ENCODE measurements at regions not wholly inside any gene's neighbourhood (a gene's known extent, or its start where the extent isn't known, plus 50 kb on each side); places are given as distances from the start of the nearest gene placed in this dataset.
"Not testable (repeated sequence)": the region's sequence is repeated elsewhere in the genome, so short reads cannot be mapped to it uniquely, and the experiment has no call there.

- H3K9me3 ChIP-seq: peaks cover 22% of the 10 kb centered on the region
- no peak overlapping the region for H3K4me2 ChIP-seq
- no peak overlapping the region for H2AFZ ChIP-seq (ENCODE audit: low read depth)
- WGBS (ENCODE audit: low lambda C conversion rate): 60% methylated on average over 1 of the region's 1 CpG
- ChIA-PET POLR2A (no interaction called here), CTCF (no interaction called here)
- no peak overlapping the region for H3K4me3 ChIP-seq (ENCODE audit: low read depth in 2 of 2, low read length in 1 of 2)
- H4K20me1 ChIP-seq (ENCODE audit: insufficient read depth): no peaks in the 10 kb centered on the region
- no peaks in the 10 kb centered on the region for H3F3A ChIP-seq (replicated peaks; ENCODE audit: insufficient read depth)
- H3K9ac ChIP-seq: no peak overlapping the region
- TF ChIP-seq JUND (IDR thresholded peaks at IDR 0.05) (no peak), GATA2 (CRISPR knock-in tag; IDR thresholded peaks at IDR 0.05) (no peak)
- no peaks in the 10 kb centered on the region for H3K79me2 ChIP-seq (ENCODE audit: insufficient read depth)
- H3K27me3 ChIP-seq (ENCODE audit: insufficient read depth): no peaks in the 10 kb centered on the region
- H3K36me3 ChIP-seq (replicated peaks in 1 of 2; ENCODE audit: control insufficient read depth in 1 of 2, insufficient read depth in 2 of 2, low read length in 1 of 2): no peaks in the 10 kb centered on the region
- H3K27ac ChIP-seq (ENCODE audit: low read depth in 2 of 2, low read length in 1 of 2): no peak overlapping the region
- H3K4me1 ChIP-seq (ENCODE audit: control insufficient read depth in 1 of 2, insufficient read depth in 2 of 2, low read depth in 1 of 2, low read length in 1 of 2): no peaks in the 10 kb centered on the region
- H3K9me2 ChIP-seq: no peaks in the 10 kb centered on the region
- DNase-seq: no peak
Observed at GRCh38 chr2:57408587-57408986, 638.0 kb upstream of the VRK2 start.

DNA sequence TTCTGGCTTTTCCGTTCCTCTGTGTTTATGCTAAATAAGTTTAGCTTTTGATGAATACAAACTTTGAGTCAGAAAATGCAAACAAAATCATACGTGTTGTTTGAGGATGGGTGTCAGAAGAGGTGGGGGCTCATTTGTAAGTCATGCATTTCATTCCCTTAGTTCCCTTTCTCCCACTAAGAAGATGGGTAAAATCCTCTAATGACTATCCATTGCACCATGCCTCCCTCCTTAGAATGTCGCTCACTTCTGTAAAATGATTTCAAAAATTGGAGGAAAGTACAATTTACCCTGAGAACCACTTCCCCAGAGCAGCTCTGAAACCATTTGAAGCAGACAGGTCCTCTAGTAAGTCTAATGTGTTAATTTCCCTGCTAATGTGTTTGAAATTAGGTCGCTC is 629.6 kb upstream of the VRK2 start:
- H4K20me1 ChIP-seq (ENCODE audit: insufficient read depth): no peaks in the 10 kb centered on the region
- 37% methylated on average over 4 of the region's 4 CpGs for WGBS (ENCODE audit: low lambda C conversion rate)
- POLR2A ChIA-PET: no interaction called here

DNA sequence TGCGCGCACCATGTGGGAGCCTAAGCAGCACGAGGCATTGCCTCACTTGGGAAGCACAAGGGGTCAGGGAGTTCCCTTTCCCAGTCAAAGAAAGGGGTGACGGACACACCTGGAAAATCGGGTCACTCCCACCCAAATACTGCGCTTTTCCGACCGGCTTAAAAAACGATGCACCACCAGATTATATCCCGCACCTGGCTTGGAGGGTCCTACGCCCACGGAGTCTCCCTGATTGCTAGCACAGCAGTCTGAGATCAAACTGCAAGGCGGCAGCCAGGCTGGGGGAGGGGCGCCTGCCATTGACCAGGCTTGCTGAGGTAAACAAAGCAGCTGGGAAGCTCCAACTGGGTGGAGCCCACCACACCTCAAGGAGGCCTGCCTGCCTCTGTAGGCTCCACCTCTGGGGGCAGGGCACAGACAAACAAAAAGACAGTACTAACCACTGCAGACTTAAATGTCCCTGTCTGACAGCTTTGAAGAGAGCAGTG is 627.7 kb upstream of the VRK2 start:
- H3K36me3 ChIP-seq (replicated peaks in 1 of 2; ENCODE audit: control insufficient read depth in 1 of 2, insufficient read depth in 2 of 2, low read length in 1 of 2); H2AFZ ChIP-seq (ENCODE audit: low read depth); H3K4me1 ChIP-seq (ENCODE audit: control insufficient read depth in 1 of 2, insufficient read depth in 2 of 2, low read depth in 1 of 2, low read length in 1 of 2); H3F3A ChIP-seq (replicated peaks; ENCODE audit: insufficient read depth); H3K9me2 ChIP-seq; POLR2A ChIA-PET; H3K9ac ChIP-seq; DNase-seq; H3K4me2 ChIP-seq; H3K79me2 ChIP-seq (ENCODE audit: insufficient read depth); CTCF ChIA-PET; H3K27ac ChIP-seq (ENCODE audit: low read depth in 2 of 2, low read length in 1 of 2); H3K27me3 ChIP-seq (ENCODE audit: insufficient read depth); H3K4me3 ChIP-seq (ENCODE audit: low read depth in 2 of 2, low read length in 1 of 2); H4K20me1 ChIP-seq (ENCODE audit: insufficient read depth); H3K9me3 ChIP-seq: not testable (repeated sequence)
- 19% methylated on average over 14 of the region's 14 CpGs for WGBS (ENCODE audit: low lambda C conversion rate)

More for the DNA sequence above, 629.6 kb upstream of the VRK2 start:
- Histone ChIP-seq H3K4me3 (ENCODE audit: low read depth in 2 of 2, low read length in 1 of 2) (no peak overlapping the region), H3K9me2 (no peaks in the 10 kb centered on the region; the same call in 1 of the 2 replicates), H3K27me3 (ENCODE audit: insufficient read depth) (no peaks in the 10 kb centered on the region), H3K4me2 (no peak overlapping the region), H3K9ac (no peak overlapping the region), H2AFZ (ENCODE audit: low read depth) (no peak overlapping the region), H3K79me2 (ENCODE audit: insufficient read depth) (no peaks in the 10 kb centered on the region), H3K27ac (ENCODE audit: low read depth in 2 of 2, low read length in 1 of 2) (no peak overlapping the region), H3K36me3 (replicated peaks in 1 of 2; ENCODE audit: control insufficient read depth in 1 of 2, insufficient read depth in 2 of 2, low read length in 1 of 2) (no peaks in the 10 kb centered on the region), H3K9me3 (peaks cover 15% of the 10 kb centered on the region), H3F3A (replicated peaks; ENCODE audit: insufficient read depth) (no peaks in the 10 kb centered on the region), H3K4me1 (ENCODE audit: control insufficient read depth in 1 of 2, insufficient read depth in 2 of 2, low read depth in 1 of 2, low read length in 1 of 2) (no peaks in the 10 kb centered on the region)
- TF ChIP-seq, protein P1, sequence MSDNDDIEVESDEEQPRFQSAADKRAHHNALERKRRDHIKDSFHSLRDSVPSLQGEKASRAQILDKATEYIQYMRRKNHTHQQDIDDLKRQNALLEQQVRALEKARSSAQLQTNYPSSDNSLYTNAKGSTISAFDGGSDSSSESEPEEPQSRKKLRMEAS (IDR thresholded peaks at IDR 0.05; ENCODE audit: low read depth): no peak
- TF ChIP-seq FOSL2 (IDR thresholded peaks at IDR 0.05; ENCODE audit: borderline replicate concordance, low read depth): no peak
- no peak for TF ChIP-seq CHD2 (IDR thresholded peaks at IDR 0.05; ENCODE audit: low read length, partially characterized antibody)
- no peak for TF ChIP-seq SIN3A (IDR thresholded peaks at IDR 0.05; ENCODE audit: borderline replicate concordance, low read depth, low read length)
- TF ChIP-seq, protein P2, sequence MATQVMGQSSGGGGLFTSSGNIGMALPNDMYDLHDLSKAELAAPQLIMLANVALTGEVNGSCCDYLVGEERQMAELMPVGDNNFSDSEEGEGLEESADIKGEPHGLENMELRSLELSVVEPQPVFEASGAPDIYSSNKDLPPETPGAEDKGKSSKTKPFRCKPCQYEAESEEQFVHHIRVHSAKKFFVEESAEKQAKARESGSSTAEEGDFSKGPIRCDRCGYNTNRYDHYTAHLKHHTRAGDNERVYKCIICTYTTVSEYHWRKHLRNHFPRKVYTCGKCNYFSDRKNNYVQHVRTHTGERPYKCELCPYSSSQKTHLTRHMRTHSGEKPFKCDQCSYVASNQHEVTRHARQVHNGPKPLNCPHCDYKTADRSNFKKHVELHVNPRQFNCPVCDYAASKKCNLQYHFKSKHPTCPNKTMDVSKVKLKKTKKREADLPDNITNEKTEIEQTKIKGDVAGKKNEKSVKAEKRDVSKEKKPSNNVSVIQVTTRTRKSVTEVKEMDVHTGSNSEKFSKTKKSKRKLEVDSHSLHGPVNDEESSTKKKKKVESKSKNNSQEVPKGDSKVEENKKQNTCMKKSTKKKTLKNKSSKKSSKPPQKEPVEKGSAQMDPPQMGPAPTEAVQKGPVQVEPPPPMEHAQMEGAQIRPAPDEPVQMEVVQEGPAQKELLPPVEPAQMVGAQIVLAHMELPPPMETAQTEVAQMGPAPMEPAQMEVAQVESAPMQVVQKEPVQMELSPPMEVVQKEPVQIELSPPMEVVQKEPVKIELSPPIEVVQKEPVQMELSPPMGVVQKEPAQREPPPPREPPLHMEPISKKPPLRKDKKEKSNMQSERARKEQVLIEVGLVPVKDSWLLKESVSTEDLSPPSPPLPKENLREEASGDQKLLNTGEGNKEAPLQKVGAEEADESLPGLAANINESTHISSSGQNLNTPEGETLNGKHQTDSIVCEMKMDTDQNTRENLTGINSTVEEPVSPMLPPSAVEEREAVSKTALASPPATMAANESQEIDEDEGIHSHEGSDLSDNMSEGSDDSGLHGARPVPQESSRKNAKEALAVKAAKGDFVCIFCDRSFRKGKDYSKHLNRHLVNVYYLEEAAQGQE (IDR thresholded peaks at IDR 0.05; ENCODE audit: low read depth, low read length): no peak
- DNase-seq: no peak
- CTCF ChIA-PET: no interaction called here
